Brain microvascular endothelial cell (primary cell): ENCODE measurements at regions not wholly inside any gene's neighbourhood (a gene's known extent, or its start where the extent isn't known, plus 50 kb on each side); places are given as distances from the start of the nearest gene placed in this dataset.

ENCODE experiments used
- DNase-seq: peaks from one replicate; pipeline ENCODE4 v3.0.0-alpha.2; 2020
- H3K27ac ChIP-seq: fragments of 250-450 bp; sonication (Bioruptor Pico); 2 replicates; pipeline ENCODE4 v1.5.1; 2020; ENCODE audit warnings: mild to moderate bottlenecking, moderate library complexity
- H3K27me3 ChIP-seq: fragments of 250-450 bp; sonication (Bioruptor Pico); replicated peaks from 2 replicates; pipeline ENCODE4 v1.5.1; 2020; ENCODE audit warnings: mild to moderate bottlenecking
- H3K36me3 ChIP-seq: fragments of 250-450 bp; sonication (Bioruptor Pico); replicated peaks from 2 replicates; pipeline ENCODE4 v1.5.1; 2020; ENCODE audit warnings: mild to moderate bottlenecking
- H3K4me3 ChIP-seq: 2 replicates; pipeline ENCODE4 v1.5.1; 2011; ENCODE audit warnings: low read depth, mild to moderate bottlenecking, control low read depth, low read length, moderate library complexity
- CTCF ChIP-seq: IDR thresholded peaks from 2 replicates; pipeline ENCODE4 v1.5.1; 2011; ENCODE audit warnings: low read depth, mild to moderate bottlenecking, moderate library complexity, low read length, control low read depth, inconsistent platforms; ENCODE audit errors: missing control alignments
- in situ Hi-C: cut with HindIII; loops from 2 replicates; pipeline ENCODE4 v1.10.0; 2017; ENCODE audit warnings: low sequenced_read_pairs, low pct_ligation_motif_present

GRCh38 chr3:13203398-13204176 is 130.4 kb upstream of the IQSEC1 start:
- Histone ChIP-seq H3K27me3 (peaks cover 12% of the 10 kb centered on the region), H3K27ac (no peak overlapping the region), H3K4me3 (no peak overlapping the region), H3K36me3 (no peaks in the 10 kb centered on the region)
- no peak for TF ChIP-seq CTCF
- DNase-seq = no peak
- in situ Hi-C loops = no loop called here

- H3K4me3 ChIP-seq = no peak overlapping the region
- DNase-seq = no peak
- H3K36me3 ChIP-seq = no peaks in the 10 kb centered on the region
- H3K27me3 ChIP-seq = peaks cover 12% of the 10 kb centered on the region
- no peak for TF ChIP-seq CTCF
- H3K27ac ChIP-seq = no peak overlapping the region
- in situ Hi-C loops = no loop called here
Observed at GRCh38 chr3:13202744-13203397, 129.6 kb upstream of the IQSEC1 start.

- Histone ChIP-seq H3K36me3 (no peaks in the 10 kb centered on the region), H3K27ac (no peak overlapping the region), H3K4me3 (no peak overlapping the region), H3K27me3 (peaks cover 12% of the 10 kb centered on the region)
- no peak for TF ChIP-seq CTCF
- in situ Hi-C loops = no loop called here
- no peak for DNase-seq
Observed at GRCh38 chr3:13201851-13202250, 128.6 kb upstream of the IQSEC1 start.

- H3K27me3 ChIP-seq = peaks cover 12% of the 10 kb centered on the region
- in situ Hi-C loops = no loop called here
- TF ChIP-seq CTCF = peak; percentile 34
- H3K36me3 ChIP-seq = no peaks in the 10 kb centered on the region
- no peak overlapping the region for H3K27ac ChIP-seq
- no peak overlapping the region for H3K4me3 ChIP-seq
- DNase-seq = no peak
Observed at GRCh38 chr3:13200946-13201345, 127.7 kb upstream of the IQSEC1 start.

- H3K36me3 ChIP-seq = no peaks in the 10 kb centered on the region
- no peak for DNase-seq
- TF ChIP-seq CTCF = no peak
- H3K27ac ChIP-seq = no peak overlapping the region
- no peak overlapping the region for H3K4me3 ChIP-seq
- H3K27me3 ChIP-seq = peaks cover 12% of the 10 kb centered on the region
- in situ Hi-C loops = no loop called here
Observed at GRCh38 chr3:13200465-13200864, 127.2 kb upstream of the IQSEC1 start.
